ENCODE measurements at regions not wholly inside any gene's neighbourhood (a gene's known extent, or its start where the extent isn't known, plus 50 kb on each side); places are given as distances from the start of the nearest gene placed in this dataset.

- peaks cover 3% of the 10 kb centered on the region for H3K27me3 Mint-ChIP-seq (ENCODE audit: low read depth)
Observed at GRCh38 chr1:193590102-193590501, 403.7 kb upstream of the B3GALT2 start.

GRCh38 chr1:193589597-193590040, 403.2 kb upstream of the B3GALT2 start:
- Mint-ChIP-seq H3K36me3 (ENCODE audit: low read depth) (no peaks in the 10 kb centered on the region), H3K27me3 (ENCODE audit: low read depth) (peaks cover 3% of the 10 kb centered on the region), H3K9me3 (no peaks in the 10 kb centered on the region), H3K4me1 (peaks cover 24% of the 10 kb centered on the region), H3K4me3 (peak overlapping the region in 2 of 3 experiments; percentile 10 to 39), H3K27ac (peak overlapping the region in 2 of 3 experiments; percentile 12 to 22)
- no peak for TF ChIP-seq CTCF (IDR thresholded peaks at IDR 0.05; ENCODE audit: unreplicated experiment in 3 of 3)

More at GRCh38 chr1:193590102-193590501, 403.7 kb upstream of the B3GALT2 start:
- no peak overlapping the region for H3K4me3 Mint-ChIP-seq
- no peak for TF ChIP-seq CTCF (IDR thresholded peaks at IDR 0.05; ENCODE audit: unreplicated experiment in 3 of 3)
- peak overlapping the region in 1 of 3 experiments; percentile 22 for H3K27ac Mint-ChIP-seq
- peaks cover 24% of the 10 kb centered on the region for H3K4me1 Mint-ChIP-seq
- no peaks in the 10 kb centered on the region for H3K36me3 Mint-ChIP-seq (ENCODE audit: low read depth)
- no peaks in the 10 kb centered on the region for H3K9me3 Mint-ChIP-seq

- no peaks in the 10 kb centered on the region for H3K36me3 Mint-ChIP-seq (ENCODE audit: low read depth)
- H3K4me1 Mint-ChIP-seq = peaks cover 24% of the 10 kb centered on the region
- peak overlapping the region in 1 of 3 experiments; percentile 1 for H3K27ac Mint-ChIP-seq
- peaks cover 3% of the 10 kb centered on the region for H3K27me3 Mint-ChIP-seq (ENCODE audit: low read depth)
- H3K4me3 Mint-ChIP-seq = no peak overlapping the region
- TF ChIP-seq CTCF (IDR thresholded peaks at IDR 0.05; ENCODE audit: unreplicated experiment in 3 of 3) = no peak
- no peaks in the 10 kb centered on the region for H3K9me3 Mint-ChIP-seq
Observed at GRCh38 chr1:193588311-193589082, 402.1 kb upstream of the B3GALT2 start.

GRCh38 chr1:193584731-193585239, 398.4 kb upstream of the B3GALT2 start:
- Mint-ChIP-seq H3K9me3 (no peaks in the 10 kb centered on the region), H3K4me1 (peaks cover 19% of the 10 kb centered on the region), H3K4me3 (no peak overlapping the region), H3K27me3 (ENCODE audit: low read depth) (peaks cover 2% of the 10 kb centered on the region), H3K36me3 (ENCODE audit: low read depth) (no peaks in the 10 kb centered on the region), H3K27ac (no peak overlapping the region)
- TF ChIP-seq CTCF (IDR thresholded peaks at IDR 0.05; ENCODE audit: unreplicated experiment in 3 of 3) = no peak

GRCh38 chr1:193581341-193581740, 394.9 kb upstream of the B3GALT2 start:
- no peaks in the 10 kb centered on the region for H3K36me3 Mint-ChIP-seq (ENCODE audit: low read depth)
- H3K27me3 Mint-ChIP-seq (ENCODE audit: low read depth) = no peaks in the 10 kb centered on the region
- H3K4me3 Mint-ChIP-seq = no peak overlapping the region
- no peaks in the 10 kb centered on the region for H3K9me3 Mint-ChIP-seq
- no peak for TF ChIP-seq CTCF (IDR thresholded peaks at IDR 0.05; ENCODE audit: unreplicated experiment in 3 of 3)
- no peaks in the 10 kb centered on the region for H3K4me1 Mint-ChIP-seq
- no peak overlapping the region for H3K27ac Mint-ChIP-seq
